CD4-positive, alpha-beta T cell treated with Interleukin-1 beta for 1 hour (primary cell): ENCODE measurements at regions not wholly inside any gene's neighbourhood (a gene's known extent, or its start where the extent isn't known, plus 50 kb on each side); places are given as distances from the start of the nearest gene placed in this dataset.
"Not testable (repeated sequence)": the region's sequence is repeated elsewhere in the genome, so short reads cannot be mapped to it uniquely, and the experiment has no call there.

Experiments
- DNase-seq, 2 donors: peaks; one replicate each; pipeline ENCODE4 v3.0.0-alpha.2; 2020 to 2022

DNA sequence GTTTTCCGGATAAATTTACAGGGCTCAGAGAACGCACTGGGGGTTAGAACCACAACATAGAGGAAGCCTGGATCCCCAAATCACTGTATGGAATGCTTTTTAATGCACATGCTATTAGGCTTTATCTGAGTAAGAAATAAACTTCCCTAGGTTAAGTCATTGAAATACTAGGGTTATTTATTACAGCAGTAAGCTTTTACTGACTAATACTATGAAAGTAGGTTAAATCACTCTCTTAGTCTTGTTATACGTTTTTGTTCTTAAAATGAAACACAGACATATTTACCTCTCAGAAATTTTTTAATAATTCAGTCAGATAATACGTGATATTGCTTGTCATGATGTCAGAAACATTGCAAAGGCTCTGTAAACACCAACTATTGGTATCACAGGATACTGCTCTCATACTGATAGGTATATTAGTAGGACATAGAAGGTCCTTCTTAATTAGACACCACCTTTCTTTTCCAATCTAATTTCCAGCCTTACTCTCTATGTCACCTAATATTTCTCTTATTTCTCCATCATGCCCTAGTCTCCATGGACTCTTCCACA lies 162.7 kb upstream of the NYAP2 start:
- DNase-seq: no peak

GRCh38 chr2:225233234-225233633 lies 166.3 kb upstream of the NYAP2 start:
- DNase-seq: no peak

DNA sequence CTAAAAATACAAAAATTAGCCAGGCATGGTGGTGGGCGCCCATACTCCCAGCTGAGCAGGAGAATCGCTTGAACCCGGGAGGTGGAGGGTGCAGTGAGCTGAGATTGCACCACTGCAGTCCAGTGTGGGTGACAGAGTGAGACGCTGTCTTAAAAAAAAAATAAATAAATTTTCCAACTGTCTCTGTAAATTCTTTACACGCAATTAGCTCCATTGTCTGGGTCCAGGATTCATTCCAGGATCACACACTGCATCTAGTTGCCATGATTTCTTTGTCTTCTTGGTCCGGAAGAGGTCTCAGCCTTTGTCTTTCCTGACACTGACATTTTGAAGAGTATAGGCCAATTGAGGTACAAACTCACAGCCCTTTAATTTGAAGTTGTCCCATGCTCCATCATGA lies 167.6 kb upstream of the NYAP2 start:
- no peak for DNase-seq

DNA sequence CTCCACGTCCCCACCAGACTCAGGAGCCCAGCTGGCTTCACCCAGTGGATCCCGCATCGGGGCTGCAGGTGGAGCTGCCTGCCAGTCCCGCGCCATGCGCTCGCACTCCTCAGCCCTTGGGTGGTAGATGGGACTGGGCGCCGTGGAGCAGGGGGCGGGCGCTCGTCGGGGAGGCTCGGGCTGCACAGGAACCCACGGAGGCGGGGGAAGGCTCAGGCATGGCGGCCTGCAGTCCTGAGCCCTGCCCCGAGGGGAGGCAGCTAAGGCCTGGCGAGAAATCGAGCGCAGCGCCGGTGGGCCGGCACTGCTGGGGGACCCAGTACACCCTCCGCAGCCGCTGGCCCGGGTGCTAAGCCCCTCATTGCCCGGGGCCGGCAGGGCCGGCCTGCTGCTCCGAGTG lies 170.2 kb upstream of the NYAP2 start:
- DNase-seq: not testable (repeated sequence)

DNA sequence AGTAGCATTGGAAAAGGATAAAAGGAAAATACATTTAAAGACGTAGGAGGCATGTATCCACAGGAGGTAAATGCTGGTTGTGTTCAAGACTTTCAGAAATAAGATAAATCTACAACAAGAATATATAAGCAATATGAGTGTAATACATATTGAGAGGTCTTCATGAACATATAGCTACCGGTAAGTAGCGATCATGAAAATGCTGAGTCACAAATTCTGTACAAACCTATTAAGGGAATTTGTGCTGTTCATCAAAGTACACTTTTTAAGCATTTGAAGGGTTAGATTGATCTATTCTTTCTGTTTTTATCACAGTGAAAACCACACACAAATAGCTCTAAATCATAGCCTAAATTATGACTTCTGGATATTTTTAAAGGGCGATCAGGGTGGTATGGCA lies 173.1 kb upstream of the NYAP2 start:
- DNase-seq: no peak

GRCh38 chr2:225223301-225223700 lies 176.2 kb upstream of the NYAP2 start:
- no peak for DNase-seq

- no peak for DNase-seq
These were observed 165.2 kb upstream of the DOCK10 start for GRCh38 chr2:225207471-225207870.

DNA sequence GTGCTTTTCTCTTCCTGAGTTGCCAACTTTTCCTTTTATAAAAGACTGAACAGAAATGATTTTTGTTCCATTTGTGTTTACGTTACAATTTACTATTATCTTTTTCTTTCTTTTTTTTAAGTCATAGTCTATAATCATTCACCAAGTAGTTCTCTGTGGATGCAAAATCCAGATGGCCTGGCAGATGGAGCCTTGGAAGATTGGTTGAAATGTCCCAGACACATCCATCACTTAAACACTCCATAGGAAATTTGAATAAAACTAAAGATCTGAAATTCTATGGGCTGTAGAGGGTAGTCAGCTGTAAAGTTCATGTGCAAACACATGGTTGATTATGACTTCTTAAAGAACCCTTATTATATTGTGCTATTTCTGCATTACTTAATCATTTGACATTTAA lies 164.8 kb upstream of the DOCK10 start:
- no peak for DNase-seq

GRCh38 chr2:225196579-225196978 lies 154.3 kb upstream of the DOCK10 start:
- DNase-seq: no peak

- no peak for DNase-seq
These were observed 150.6 kb upstream of the DOCK10 start for GRCh38 chr2:225192869-225193268.

- no peak for DNase-seq
These were observed 148.7 kb upstream of the DOCK10 start for GRCh38 chr2:225190987-225191386.

DNA sequence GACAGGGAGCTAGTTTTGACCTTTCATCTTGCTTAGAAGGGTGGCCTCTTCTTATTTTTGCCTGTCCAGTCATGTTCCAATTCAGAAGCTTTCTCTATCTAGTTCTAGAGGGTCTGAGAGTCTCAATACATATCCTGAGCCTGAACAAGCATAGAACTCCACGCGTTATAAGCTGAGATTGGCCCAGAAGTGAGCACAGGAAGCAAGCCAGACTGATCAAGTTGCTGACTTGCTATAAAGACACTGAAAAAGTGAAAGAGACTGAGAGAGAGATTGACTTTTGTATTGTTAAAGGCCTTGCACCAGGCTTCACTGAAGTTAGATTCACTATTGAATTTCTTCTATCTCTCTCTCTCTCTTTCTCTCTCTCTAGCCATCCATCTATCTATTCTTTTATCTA lies 142.7 kb upstream of the DOCK10 start:
- no peak for DNase-seq

DNA sequence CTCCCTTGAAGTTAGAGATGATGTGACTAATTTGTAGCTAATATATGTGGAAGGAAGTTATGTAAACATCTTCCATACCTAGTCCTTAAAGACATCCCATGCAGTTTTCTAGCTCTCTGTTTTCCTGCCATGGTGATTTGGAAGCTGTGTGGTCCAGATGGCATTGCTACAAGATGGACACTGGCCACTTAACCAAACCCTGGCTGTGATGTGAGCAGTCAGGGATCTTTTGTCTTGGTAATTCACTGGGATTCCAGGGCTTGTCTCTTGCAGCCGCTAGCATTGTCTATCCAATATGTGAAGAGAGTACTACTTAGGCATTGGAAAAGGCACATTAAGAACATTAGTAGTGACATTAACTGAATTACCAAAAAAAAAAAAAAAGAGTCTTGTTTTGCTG lies 139.9 kb upstream of the DOCK10 start:
- DNase-seq: no peak

DNA sequence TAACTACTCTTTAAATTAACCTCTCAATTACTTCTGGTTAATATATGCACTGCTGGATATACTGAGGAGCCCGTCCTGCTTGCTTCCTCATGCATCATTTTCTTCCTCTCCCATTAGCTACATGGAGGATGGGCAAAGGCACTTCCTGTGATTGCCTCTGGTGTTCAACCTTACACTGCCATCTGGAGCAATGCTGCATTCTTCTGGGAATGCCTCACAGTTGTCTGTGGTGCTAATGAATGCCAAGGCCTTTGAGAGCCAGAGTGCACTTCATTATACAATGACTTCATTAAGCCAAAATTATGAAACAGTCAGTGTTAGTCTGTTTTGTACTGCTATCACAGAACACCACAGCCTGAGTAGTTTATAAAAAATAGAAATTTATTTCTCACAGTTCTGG lies 134.8 kb upstream of the DOCK10 start:
- no peak for DNase-seq

DNA sequence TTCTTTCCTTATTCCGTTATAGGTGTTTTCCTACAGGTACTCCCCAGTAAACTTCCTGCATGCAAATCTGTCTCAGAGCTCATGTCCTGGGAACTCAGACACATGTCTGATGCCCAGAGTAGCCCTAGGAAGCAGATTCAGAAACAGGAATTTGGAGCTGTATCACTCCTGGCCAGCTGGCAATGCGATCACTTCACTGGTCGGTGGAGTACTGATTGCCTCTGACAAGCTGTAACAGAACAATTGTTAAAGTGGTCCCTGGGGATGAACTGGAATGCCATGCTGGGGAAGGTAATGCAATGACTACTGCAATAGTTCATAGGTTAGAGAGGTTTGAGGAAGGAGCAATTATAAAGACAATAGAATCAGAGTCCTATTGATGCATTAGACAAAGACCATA lies 131.6 kb upstream of the DOCK10 start:
- no peak for DNase-seq

DNA sequence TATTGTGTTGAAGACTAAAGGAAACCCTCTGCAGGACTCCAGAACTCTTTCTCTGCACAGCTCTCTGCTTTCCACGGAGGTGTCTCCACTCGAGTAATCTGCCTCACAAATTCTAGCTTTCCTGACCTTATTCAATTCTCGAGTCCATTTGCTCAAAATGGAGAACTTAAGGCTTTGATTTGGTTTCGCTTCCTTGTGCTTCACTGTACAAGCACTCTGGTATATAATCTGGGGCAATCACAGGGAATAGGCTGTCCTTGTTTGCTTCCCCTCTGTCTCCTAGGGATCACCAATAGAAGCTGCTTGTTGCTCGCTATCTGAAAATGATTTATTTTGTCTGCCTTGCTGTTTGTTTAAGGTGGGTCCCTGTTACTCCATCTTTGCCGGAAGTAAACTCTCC lies 129.1 kb upstream of the DOCK10 start:
- DNase-seq: no peak

GRCh38 chr2:225170162-225170561 lies 127.9 kb upstream of the DOCK10 start:
- no peak for DNase-seq

GRCh38 chr2:225169396-225169795 lies 127.1 kb upstream of the DOCK10 start:
- no peak for DNase-seq

DNA sequence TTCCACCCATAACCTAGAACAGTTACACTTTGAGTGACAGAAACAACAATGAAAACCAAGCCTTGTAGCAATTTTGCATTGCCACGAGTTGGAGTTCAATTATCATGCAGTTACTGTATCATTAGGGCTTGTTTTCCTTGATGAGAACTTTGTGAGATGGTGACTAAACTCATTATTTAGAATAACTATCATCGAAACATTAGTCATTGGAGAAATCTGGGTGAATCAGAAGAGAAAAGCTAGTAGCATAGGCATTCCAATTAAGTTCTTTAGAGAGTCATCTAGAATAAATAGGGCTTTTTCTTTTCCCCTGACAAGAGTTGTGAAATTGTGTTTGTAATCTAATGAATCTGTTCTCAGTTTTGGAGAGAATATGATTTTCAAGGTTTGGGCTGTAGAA lies 122.8 kb upstream of the DOCK10 start:
- DNase-seq: no peak

DNA sequence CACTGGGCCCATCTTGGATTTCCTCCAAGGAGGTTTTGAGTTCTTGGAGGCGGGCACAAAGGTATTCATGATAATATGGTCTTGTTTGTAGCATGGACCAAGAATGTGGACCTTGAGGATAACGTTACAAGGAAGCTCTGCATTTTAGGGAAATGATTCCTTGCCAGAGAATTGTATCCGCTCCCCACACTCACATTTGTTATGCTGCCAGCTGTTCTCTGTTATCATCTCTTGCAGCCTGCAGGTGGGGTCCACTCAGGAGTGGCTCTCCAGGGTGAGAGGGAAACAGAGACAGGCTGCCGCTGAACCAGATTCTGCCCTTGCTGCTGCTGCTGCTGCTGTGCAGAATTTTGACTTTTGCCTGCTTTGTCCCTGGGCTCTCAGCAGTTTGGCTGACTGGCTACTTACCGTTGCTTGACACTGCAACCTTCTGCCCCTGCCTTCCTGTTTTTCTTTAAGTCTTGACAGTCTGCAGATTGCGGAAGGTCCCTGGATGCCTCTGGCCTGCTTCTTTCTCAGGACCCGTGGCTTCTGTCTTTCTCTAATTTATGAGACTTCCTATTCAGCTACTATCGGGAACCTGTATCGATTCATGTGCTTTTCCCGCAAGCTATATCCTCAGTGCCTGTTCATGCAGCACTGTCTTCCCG lies 122.3 kb upstream of the DOCK10 start:
- no peak for DNase-seq

GRCh38 chr2:225158360-225158759 lies 116.1 kb upstream of the DOCK10 start:
- no peak for DNase-seq

DNA sequence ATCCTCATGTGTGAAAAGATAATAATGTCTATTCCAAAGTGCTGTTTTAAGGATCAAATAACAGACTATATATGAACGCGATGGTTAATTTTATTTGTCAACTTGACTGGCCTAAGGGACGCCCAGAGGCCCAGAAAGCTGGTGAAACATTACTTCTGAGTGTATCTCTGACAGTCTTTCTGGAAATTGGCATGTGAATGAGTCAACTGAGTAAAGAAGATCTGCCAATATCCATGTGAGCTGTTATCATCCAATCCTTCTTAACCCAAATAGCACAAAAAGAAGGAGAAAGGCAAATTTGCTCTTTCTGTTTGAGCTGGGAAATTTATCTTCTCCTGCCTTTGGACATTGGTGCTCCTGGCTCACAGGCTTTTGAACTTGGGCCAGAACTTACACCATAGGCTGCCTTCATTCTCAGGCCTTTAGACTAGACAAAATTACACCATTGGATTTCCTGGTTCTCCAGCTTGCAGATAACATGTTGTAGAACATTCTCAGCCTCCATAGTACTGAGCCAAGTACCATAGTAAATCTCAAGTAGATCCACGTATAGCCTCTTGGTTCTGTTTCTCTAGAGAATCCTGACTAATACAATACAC lies 114.7 kb upstream of the DOCK10 start:
- no peak for DNase-seq

- DNase-seq: no peak
These were observed 98.5 kb upstream of the DOCK10 start for GRCh38 chr2:225140723-225141122.

DNA sequence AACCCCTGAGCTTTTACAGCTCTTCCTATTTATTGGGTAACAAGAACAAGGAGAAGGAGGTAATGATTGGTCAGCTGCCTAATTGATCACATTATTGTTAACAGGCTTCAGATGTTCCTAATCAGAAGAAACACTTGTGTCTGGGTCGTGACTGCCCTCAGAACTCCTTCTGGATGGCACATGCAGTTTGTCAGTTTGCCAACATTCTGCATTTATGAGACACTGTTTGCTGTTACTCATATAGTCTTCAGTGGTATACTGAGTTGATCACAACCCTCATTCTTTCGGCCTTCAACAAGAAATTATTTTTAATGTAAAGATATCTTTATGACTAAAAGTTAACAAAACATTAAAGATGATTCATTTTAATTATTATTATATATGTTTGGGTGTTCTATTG lies 95.7 kb upstream of the DOCK10 start:
- DNase-seq: no peak

DNA sequence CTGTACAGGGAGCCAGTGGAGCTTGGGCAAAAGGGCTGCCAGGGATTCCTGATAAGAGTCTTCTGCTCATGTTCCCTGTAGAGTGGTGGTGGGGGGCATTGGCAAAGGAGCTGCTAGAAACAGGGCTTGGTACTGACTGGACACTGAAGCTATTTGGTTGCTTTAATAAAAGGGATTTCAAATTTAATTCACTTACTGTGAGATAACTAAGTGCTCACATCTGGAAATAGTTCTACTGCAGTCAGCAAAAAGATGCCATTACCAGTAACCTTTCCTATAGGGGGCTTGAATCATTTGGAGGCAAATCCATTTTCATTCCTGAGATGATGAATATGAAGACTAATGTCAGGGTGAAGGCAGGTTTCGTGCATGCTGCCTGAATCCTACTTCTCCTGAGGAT lies 94.3 kb upstream of the DOCK10 start:
- DNase-seq: no peak
